Spinal cord (tissue), 9 donors: ENCODE measurements at regions not wholly inside any gene's neighbourhood (a gene's known extent, or its start where the extent isn't known, plus 50 kb on each side); places are given as distances from the start of the nearest gene placed in this dataset.

Experiments used
- DNase-seq, 6 donors: peaks; one replicate each; pipeline versions ENCODE4 v3.0.0 to v3.0.0-alpha.2; 2013 to 2015; ENCODE audit warnings: low spot score in 6 of 6, low read depth in 4 of 6
- H3K27ac ChIP-seq: one replicate; pipeline ENCODE4 v1.5.1; 2013; ENCODE audit warnings: low read depth, low read length, control low read depth
- H3K27me3 ChIP-seq: one replicate; pipeline ENCODE4 v1.6.1; 2013; ENCODE audit warnings: low read length; ENCODE audit not compliant: control insufficient read depth, insufficient read depth
- H3K36me3 ChIP-seq: one replicate; pipeline ENCODE4 v1.6.1; 2013; ENCODE audit warnings: low read length; ENCODE audit not compliant: control insufficient read depth, insufficient read depth
- H3K4me1 ChIP-seq: one replicate; pipeline ENCODE4 v1.6.1; 2013; ENCODE audit warnings: low read length; ENCODE audit not compliant: control insufficient read depth, insufficient read depth
- H3K4me3 ChIP-seq: one replicate; pipeline ENCODE4 v1.5.1; 2013; ENCODE audit warnings: low read depth, low read length, control low read depth
- H3K9me3 ChIP-seq: one replicate; pipeline ENCODE4 v1.6.1; 2013; ENCODE audit warnings: low read length; ENCODE audit not compliant: control insufficient read depth, insufficient read depth
- WGBS: methylation state at CpG from one replicate; pipeline ENCODE4 v1.1.5; 2013; ENCODE audit warnings: missing lambda C conversion rate; ENCODE audit not compliant: insufficient coverage; 5-methylcytosine and 5-hydroxymethylcytosine counted together
- donor health status: healthy.

- Histone ChIP-seq H3K9me3 (peaks cover 2% of the 10 kb centered on the region), H3K4me3 (no peak overlapping the region)
These were observed 114.7 kb downstream of the BCL2L11 start for GRCh38 chr2:111235192-111236015.

GRCh38 chr2:111236025-111236424 is 115.3 kb downstream of the BCL2L11 start:
- Histone ChIP-seq H3K4me1 (peaks cover 4% of the 10 kb centered on the region), H3K27ac (no peak overlapping the region), H3K27me3 (no peaks in the 10 kb centered on the region), H3K9me3 (peaks cover 2% of the 10 kb centered on the region), H3K36me3 (no peaks in the 10 kb centered on the region), H3K4me3 (no peak overlapping the region)
- peak in 2 of 6 donors; percentile 9 to 31 for DNase-seq
- 57% methylated on average over 3 of the region's 3 CpGs for WGBS

More at GRCh38 chr2:111235192-111236015, 114.7 kb downstream of the BCL2L11 start:
- Histone ChIP-seq H3K27me3 (no peaks in the 10 kb centered on the region), H3K36me3 (no peaks in the 10 kb centered on the region), H3K4me1 (peaks cover 4% of the 10 kb centered on the region), H3K27ac (no peak overlapping the region)
- no peak for DNase-seq
- WGBS: 85% methylated on average over 9 of the region's 13 CpGs

- Histone ChIP-seq H3K36me3 (no peaks in the 10 kb centered on the region), H3K27ac (no peak overlapping the region), H3K27me3 (no peaks in the 10 kb centered on the region), H3K4me3 (no peak overlapping the region), H3K4me1 (peaks cover 4% of the 10 kb centered on the region), H3K9me3 (no peaks in the 10 kb centered on the region)
- WGBS: 93% methylated on average over 2 of the region's 2 CpGs
- no peak for DNase-seq
These were observed 117.6 kb downstream of the BCL2L11 start for GRCh38 chr2:111238296-111238695.

GRCh38 chr2:111239107-111239506 is 118.4 kb downstream of the BCL2L11 start:
- Histone ChIP-seq H3K4me3 (no peak overlapping the region), H3K27ac (no peak overlapping the region), H3K9me3 (no peaks in the 10 kb centered on the region), H3K36me3 (no peaks in the 10 kb centered on the region), H3K4me1 (peaks cover 4% of the 10 kb centered on the region), H3K27me3 (no peaks in the 10 kb centered on the region)
- DNase-seq: no peak
- WGBS: 100% methylated on average over 4 of the region's 4 CpGs

- Histone ChIP-seq H3K9me3 (no peaks in the 10 kb centered on the region), H3K36me3 (no peaks in the 10 kb centered on the region), H3K4me3 (no peak overlapping the region), H3K27me3 (no peaks in the 10 kb centered on the region), H3K4me1 (peaks cover 4% of the 10 kb centered on the region), H3K27ac (no peak overlapping the region)
- WGBS: 72% methylated on average over 2 of the region's 3 CpGs
- no peak for DNase-seq
These were observed 119.0 kb downstream of the BCL2L11 start for GRCh38 chr2:111239581-111240249.

- no peak for DNase-seq
These were observed 122.6 kb downstream of the BCL2L11 start for GRCh38 chr2:111243295-111243694.

GRCh38 chr2:111244864-111245263 is 124.2 kb downstream of the BCL2L11 start:
- H3K36me3 ChIP-seq: no peaks in the 10 kb centered on the region
- no peak overlapping the region for H3K4me3 ChIP-seq
- WGBS: no CpG with 5 or more reads among the region's 3 CpGs
- no peaks in the 10 kb centered on the region for H3K4me1 ChIP-seq
- no peaks in the 10 kb centered on the region for H3K27me3 ChIP-seq
- H3K9me3 ChIP-seq: no peaks in the 10 kb centered on the region
- no peak overlapping the region for H3K27ac ChIP-seq
- peak in 1 of 6 donors; percentile 8 for DNase-seq

More at GRCh38 chr2:111243295-111243694, 122.6 kb downstream of the BCL2L11 start:
- Histone ChIP-seq H3K9me3 (no peaks in the 10 kb centered on the region), H3K4me3 (no peak overlapping the region), H3K4me1 (no peaks in the 10 kb centered on the region), H3K27ac (no peak overlapping the region), H3K36me3 (no peaks in the 10 kb centered on the region), H3K27me3 (no peaks in the 10 kb centered on the region)

GRCh38 chr2:111246620-111247061 is 125.9 kb downstream of the BCL2L11 start:
- Histone ChIP-seq H3K36me3 (no peaks in the 10 kb centered on the region), H3K4me1 (no peaks in the 10 kb centered on the region), H3K27ac (no peak overlapping the region), H3K9me3 (no peaks in the 10 kb centered on the region), H3K4me3 (no peak overlapping the region), H3K27me3 (no peaks in the 10 kb centered on the region)
- WGBS: 89% methylated on average over 2 of the region's 4 CpGs
- no peak for DNase-seq

GRCh38 chr2:111247491-111247890 is 126.8 kb downstream of the BCL2L11 start:
- DNase-seq: no peak
- 100% methylated on average over 1 of the region's 2 CpGs for WGBS
- no peaks in the 10 kb centered on the region for H3K4me1 ChIP-seq

GRCh38 chr2:111249806-111250205 is 129.1 kb downstream of the BCL2L11 start:
- Histone ChIP-seq H3K27me3 (no peaks in the 10 kb centered on the region), H3K27ac (no peak overlapping the region), H3K4me1 (no peaks in the 10 kb centered on the region), H3K4me3 (no peak overlapping the region), H3K36me3 (no peaks in the 10 kb centered on the region), H3K9me3 (no peaks in the 10 kb centered on the region)
- DNase-seq: no peak

More at GRCh38 chr2:111247491-111247890, 126.8 kb downstream of the BCL2L11 start:
- Histone ChIP-seq H3K27me3 (no peaks in the 10 kb centered on the region), H3K4me3 (no peak overlapping the region), H3K27ac (no peak overlapping the region), H3K9me3 (no peaks in the 10 kb centered on the region), H3K36me3 (no peaks in the 10 kb centered on the region)
